CD4-positive, alpha-beta T cell (primary cell): ENCODE measurements at regions not wholly inside any gene's neighbourhood (a gene's known extent, or its start where the extent isn't known, plus 50 kb on each side); places are given as distances from the start of the nearest gene placed in this dataset.

Experiments used
- ATAC-seq: fragments of 200-7000 bp; cut with Tn5 transposase; one replicate; pipeline ENCODE4 v1.10.0; 2022; ENCODE audit warnings: mild to moderate bottlenecking; ENCODE audit not compliant: poor library complexity
- CTCF ChIA-PET: fragments of 350-600 bp; sonication (Branson Sonifier 250); formaldehyde crosslinking; loops from one replicate; lab custom pipeline; 2021; ENCODE audit warnings: antibody characterized with exemption, inconsistent platforms; lab: Charles Lee
- POLR2A ChIA-PET: fragments of 350-600 bp; sonication (Branson Sonifier 250); formaldehyde crosslinking; loops from one replicate; lab custom pipeline; 2021; ENCODE audit warnings: antibody characterized with exemption, inconsistent platforms; lab: Charles Lee
- DNase-seq, 14 experiments: peaks; one replicate each; pipeline ENCODE4 v3.0.0-alpha.2; 2013 to 2020; ENCODE audit warnings: mixed read lengths in 2 of 14
- H3K27ac ChIP-seq, 2 donors: one replicate each; pipeline versions ENCODE4 v1.5.1 to v1.7.0; 2013; ENCODE audit warnings: low read length in 2 of 2, low read depth in 1 of 2, mild to moderate bottlenecking in 1 of 2
- H3K27me3 ChIP-seq, 2 experiments: 1 replicate in 1 of 2; 2 replicates in 1 of 2; pipeline versions ENCODE4 v1.6.1 to v1.7.0; 2013; ENCODE audit warnings: low read length in 2 of 2, control low read depth in 1 of 2, mild to moderate bottlenecking in 1 of 2, moderate library complexity in 1 of 2; ENCODE audit not compliant: insufficient read depth in 2 of 2, control insufficient read depth in 1 of 2
- H3K36me3 ChIP-seq: one replicate; pipeline ENCODE4 v1.6.1; 2013; ENCODE audit warnings: low read length, control low read depth; ENCODE audit not compliant: insufficient read depth
- H3K4me1 ChIP-seq: one replicate; pipeline ENCODE4 v1.6.1; 2013; ENCODE audit warnings: low read length, control low read depth; ENCODE audit not compliant: insufficient read depth
- H3K4me3 ChIP-seq: one replicate; pipeline ENCODE4 v1.5.1; 2013; ENCODE audit warnings: mild to moderate bottlenecking, low read length, moderate library complexity
- H3K9me3 ChIP-seq, 2 experiments: 1 replicate in 1 of 2; 2 replicates in 1 of 2; pipeline versions ENCODE4 v1.6.1 to v1.7.0; 2013; ENCODE audit warnings: low read length in 2 of 2, mild to moderate bottlenecking in 2 of 2, control low read depth in 1 of 2, moderate library complexity in 1 of 2; ENCODE audit not compliant: control insufficient read depth in 1 of 2, insufficient read depth in 1 of 2
- H3K27ac Mint-ChIP-seq: one replicate; pipeline ENCODE4 v1.8.0; 2020; ENCODE audit warnings: mixed read lengths
- H3K27me3 Mint-ChIP-seq: one replicate; pipeline ENCODE4 v1.8.0; 2021; ENCODE audit warnings: mixed read lengths
- H3K36me3 Mint-ChIP-seq: one replicate; pipeline ENCODE4 v1.8.0; 2021; ENCODE audit warnings: low read depth, mixed read lengths
- H3K4me1 Mint-ChIP-seq: one replicate; pipeline ENCODE4 v1.8.0; 2021; ENCODE audit warnings: low read depth, mixed read lengths
- H3K4me3 Mint-ChIP-seq: one replicate; pipeline ENCODE4 v1.8.0; 2020; ENCODE audit warnings: mild to moderate bottlenecking, mixed read lengths
- H3K9me3 Mint-ChIP-seq: one replicate; pipeline ENCODE4 v1.8.0; 2020; ENCODE audit warnings: mixed read lengths
- CTCF ChIP-seq: fragments of 200-600 bp; IDR thresholded peaks from one replicate; pipeline ENCODE4 v1.8.0; 2022; ENCODE audit warnings: antibody characterized with exemption, mild to moderate bottlenecking
- intact Hi-C, 2 experiments: fragments of 100-400 bp; cut with DNase I in 1 of 2; cut with micrococcal nuclease in 1 of 2; formaldehyde crosslinking; loops; one replicate each; pipeline versions ENCODE4 v1.15.1 to v1.9.0; 2023 to 2025; cut with DNase I, micrococcal nuclease

GRCh38 chr7:35889870-35890269, 89.0 kb downstream of the SEPTIN7 start:
- Histone ChIP-seq H3K4me3 (no peak overlapping the region), H3K36me3 (peaks cover 28% of the 10 kb centered on the region), H3K4me1 (no peaks in the 10 kb centered on the region), H3K27me3 (no peaks in the 10 kb centered on the region), H3K9me3 (no peaks in the 10 kb centered on the region), H3K27ac (no peak overlapping the region)
- ATAC-seq (no peak), DNase-seq (no peak)
- no peak overlapping the region for H3K4me3 Mint-ChIP-seq
- CTCF ChIA-PET: no interaction called here
- H3K27ac Mint-ChIP-seq: no peak overlapping the region
- no peaks in the 10 kb centered on the region for H3K9me3 Mint-ChIP-seq
- H3K27me3 Mint-ChIP-seq: no peaks in the 10 kb centered on the region
- peaks cover 76% of the 10 kb centered on the region for H3K36me3 Mint-ChIP-seq
- TF ChIP-seq CTCF: no peak
- peaks cover 43% of the 10 kb centered on the region for H3K4me1 Mint-ChIP-seq
- POLR2A ChIA-PET: interaction anchor here (2.0 kb wide), 1 partner anchor 89 kb away, joined by 7 read pairs; the partner anchor contains the start of gene SEPTIN7
- intact Hi-C loops: loop anchor here in 1 of 2 experiments (5.0 kb wide), 1 partner anchor 83 kb away; no protein-coding TSS in a partner anchor

GRCh38 chr7:35891004-35891830, 90.4 kb downstream of the SEPTIN7 start:
- intact Hi-C loops: no loop called here
- Histone ChIP-seq H3K9me3 (no peaks in the 10 kb centered on the region), H3K4me1 (no peaks in the 10 kb centered on the region), H3K27ac (no peak overlapping the region), H3K36me3 (peaks cover 25% of the 10 kb centered on the region), H3K27me3 (no peaks in the 10 kb centered on the region), H3K4me3 (no peak overlapping the region)
- CTCF ChIA-PET: interaction anchor here (1.1 to 1.2 kb wide), 2 partner anchors 14 to 82 kb away, joined by 3 read pairs; no protein-coding TSS in a partner anchor
- POLR2A ChIA-PET: interaction anchor here (2.0 kb wide), 1 partner anchor 91 kb away, joined by 7 read pairs; the partner anchor contains the start of gene SEPTIN7
- no peaks in the 10 kb centered on the region for H3K27me3 Mint-ChIP-seq
- DNase-seq: no peak
- peak overlapping the region; percentile 49 for H3K27ac Mint-ChIP-seq
- H3K4me1 Mint-ChIP-seq: peaks cover 46% of the 10 kb centered on the region
- no peak for ATAC-seq
- H3K36me3 Mint-ChIP-seq: peaks cover 71% of the 10 kb centered on the region
- no peaks in the 10 kb centered on the region for H3K9me3 Mint-ChIP-seq
- TF ChIP-seq CTCF: no peak
- no peak overlapping the region for H3K4me3 Mint-ChIP-seq

- H3K4me3 Mint-ChIP-seq: no peak overlapping the region
- no peak overlapping the region for H3K4me3 ChIP-seq
- ChIA-PET CTCF (no interaction called here), POLR2A (no interaction called here)
- H3K36me3 ChIP-seq: peaks cover 26% of the 10 kb centered on the region
- DNase-seq (no peak), ATAC-seq (no peak)
- no peaks in the 10 kb centered on the region for H3K9me3 Mint-ChIP-seq
- peak overlapping the region; percentile 62 for H3K27ac Mint-ChIP-seq
- no peak for TF ChIP-seq CTCF
- intact Hi-C loops: no loop called here
- no peaks in the 10 kb centered on the region for H3K9me3 ChIP-seq
- no peaks in the 10 kb centered on the region for H3K27me3 ChIP-seq
- peaks cover 61% of the 10 kb centered on the region for H3K36me3 Mint-ChIP-seq
- no peaks in the 10 kb centered on the region for H3K4me1 ChIP-seq
- no peak overlapping the region for H3K27ac ChIP-seq
- H3K27me3 Mint-ChIP-seq: no peaks in the 10 kb centered on the region
- H3K4me1 Mint-ChIP-seq: peaks cover 41% of the 10 kb centered on the region
Observed at GRCh38 chr7:35893649-35894048, 92.8 kb downstream of the SEPTIN7 start.
